Stimulated activated CD4-positive, alpha-beta T cell treated with anti-CD3 and anti-CD28 coated beads, Interleukin-15, amount 100 ng/mL, for 24 hours (primary cell): ENCODE measurements at regions not wholly inside any gene's neighbourhood (a gene's known extent, or its start where the extent isn't known, plus 50 kb on each side); places are given as distances from the start of the nearest gene placed in this dataset.

ENCODE experiments used
- DNase-seq: peaks from one replicate; pipeline ENCODE4 v3.0.0-alpha.2; 2020

DNA sequence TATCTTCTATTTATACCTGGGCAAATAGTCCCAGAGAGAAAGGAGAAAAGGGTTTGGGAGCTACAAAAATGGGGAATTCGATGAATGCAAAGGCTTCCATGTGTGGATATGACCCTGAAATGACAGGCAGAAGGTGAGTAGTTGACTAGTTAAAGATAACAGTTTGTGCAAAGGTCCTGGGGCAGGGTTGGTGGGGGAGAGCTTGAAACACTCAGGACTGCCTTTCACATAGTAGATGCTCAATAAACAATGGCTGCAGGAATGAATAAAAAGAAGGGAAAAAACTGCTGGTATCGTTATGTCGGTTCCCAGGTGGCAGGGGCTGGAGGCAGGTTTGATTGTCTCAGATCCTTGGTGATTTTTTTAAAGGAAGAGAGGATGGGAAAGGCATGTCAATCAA, 445.5 kb downstream of the HAPSTR1 start:
- no peak for DNase-seq

DNA sequence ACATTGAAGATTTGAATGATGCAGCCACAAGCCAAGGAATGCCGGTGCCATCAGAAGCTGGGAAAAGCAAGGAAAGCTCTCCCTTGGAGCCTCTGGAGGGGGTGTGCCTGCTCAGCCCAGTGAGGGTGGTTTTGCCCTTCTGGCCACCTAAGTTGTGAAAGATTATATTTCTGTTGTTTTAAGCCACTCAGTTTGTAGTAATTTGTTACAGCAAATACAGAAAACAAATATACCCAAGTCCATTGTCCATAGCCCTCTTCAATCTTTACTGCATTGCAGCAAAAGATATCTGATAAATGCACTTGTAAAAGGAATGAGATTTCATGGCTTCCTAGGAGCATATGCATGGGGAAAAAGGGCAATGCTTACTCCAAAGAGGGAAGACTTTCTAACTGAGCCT, 447.9 kb downstream of the HAPSTR1 start:
- no peak for DNase-seq

DNA sequence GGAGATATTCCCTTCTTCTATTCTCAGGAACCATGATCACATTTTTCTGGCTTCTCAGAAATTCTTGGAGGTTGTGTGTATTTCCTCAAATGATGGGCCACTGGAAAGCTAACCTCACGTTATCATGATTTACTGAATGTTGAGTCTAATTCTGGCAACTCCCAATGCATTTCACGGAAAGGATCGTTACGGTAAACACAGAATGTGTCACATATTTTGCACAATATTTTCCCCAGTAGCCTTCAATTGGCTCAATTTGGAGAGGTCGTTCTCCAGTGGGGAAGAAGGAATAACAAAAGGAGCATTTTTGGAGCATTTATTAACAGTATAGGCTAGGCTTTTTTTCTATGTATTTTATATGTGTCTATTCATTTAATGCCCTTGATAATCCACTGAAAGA, 450.3 kb downstream of the HAPSTR1 start:
- no peak for DNase-seq

DNA sequence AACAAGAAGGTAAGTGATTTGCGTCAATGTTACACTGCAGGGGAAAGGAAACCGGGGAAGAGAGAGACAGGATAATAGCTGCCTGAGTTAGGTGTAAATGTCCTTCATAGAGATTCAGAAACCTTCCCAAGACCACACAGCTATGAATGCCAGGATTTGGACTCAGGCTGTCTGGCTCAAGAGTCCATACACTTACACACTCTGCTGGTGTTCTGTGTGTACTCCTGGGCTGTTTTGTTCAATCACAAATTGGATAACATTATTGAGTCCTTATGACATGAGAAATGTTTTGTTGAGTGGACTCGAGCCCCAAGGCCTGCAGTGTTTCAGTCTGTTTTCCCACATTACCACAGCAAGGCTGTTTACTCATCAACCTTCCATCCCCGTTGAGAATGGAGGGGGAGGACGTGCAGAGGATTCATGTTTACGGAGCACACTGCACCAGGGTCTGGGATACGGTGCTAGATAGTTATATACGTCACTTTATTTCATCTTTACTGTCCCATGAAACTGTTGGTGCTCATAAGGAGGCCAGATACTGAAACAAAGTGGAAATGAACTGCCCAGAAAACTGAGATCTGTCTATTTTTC, 450.8 kb downstream of the HAPSTR1 start:
- DNase-seq = no peak

DNA sequence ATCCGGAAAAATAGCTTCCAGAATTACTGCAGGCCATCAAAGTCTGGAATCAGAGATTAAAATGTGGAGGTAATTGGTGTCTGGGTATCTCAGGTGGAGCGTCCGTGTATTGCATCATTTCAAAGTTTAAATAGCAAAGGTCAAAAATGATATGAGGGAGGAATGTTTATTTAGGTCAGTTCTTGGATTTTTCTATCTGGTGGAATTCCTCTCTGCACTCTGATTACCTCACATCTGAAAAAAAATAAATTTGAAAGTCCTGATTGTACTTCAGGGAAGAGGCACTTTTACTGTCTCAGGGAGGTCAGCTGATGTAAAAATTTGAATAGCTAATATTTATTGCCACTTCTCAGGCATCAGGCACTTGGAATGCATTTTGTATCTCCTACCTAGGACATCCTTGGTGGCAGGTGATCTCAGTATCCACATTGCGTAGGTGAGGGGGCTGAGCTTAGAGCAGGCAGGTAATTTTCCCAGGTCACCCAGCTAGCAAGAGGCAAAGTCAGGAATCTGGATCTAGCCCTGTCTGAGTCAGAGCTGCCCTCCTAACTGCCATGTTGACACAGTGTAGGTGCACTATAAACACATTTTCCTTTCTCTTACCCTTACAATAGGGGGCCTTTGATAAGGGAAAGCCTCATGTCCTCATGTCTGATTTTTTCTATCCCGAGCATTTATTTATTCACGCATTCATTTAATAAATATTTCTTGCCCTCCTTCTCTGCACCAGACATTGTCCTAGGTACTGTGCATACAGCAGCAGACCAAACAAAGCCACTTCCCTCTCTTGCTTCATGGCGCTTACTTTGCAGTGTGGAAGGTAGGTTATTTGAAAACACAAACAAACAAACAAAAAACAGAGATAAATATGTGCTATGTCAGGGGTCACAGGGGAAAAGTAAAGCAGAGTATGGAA, 454.3 kb downstream of the HAPSTR1 start:
- no peak for DNase-seq

DNA sequence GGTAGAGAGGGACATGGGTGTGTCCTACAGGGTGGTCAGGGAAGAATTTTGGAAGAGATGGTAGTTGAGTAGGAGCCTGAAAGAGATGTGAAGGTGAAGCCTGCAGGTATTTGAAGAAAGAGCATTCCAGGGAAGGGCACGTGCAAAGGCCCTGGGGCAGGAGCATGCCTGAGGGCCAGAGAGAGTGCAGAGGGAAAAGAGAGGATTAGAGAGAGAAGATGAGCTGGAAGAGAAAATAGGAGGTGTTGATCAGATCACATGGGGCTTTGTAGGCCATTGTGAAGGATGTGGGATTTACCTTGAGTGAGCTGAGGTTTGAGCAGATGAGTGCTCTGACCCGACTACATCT, 455.0 kb downstream of the HAPSTR1 start:
- DNase-seq = no peak

DNA sequence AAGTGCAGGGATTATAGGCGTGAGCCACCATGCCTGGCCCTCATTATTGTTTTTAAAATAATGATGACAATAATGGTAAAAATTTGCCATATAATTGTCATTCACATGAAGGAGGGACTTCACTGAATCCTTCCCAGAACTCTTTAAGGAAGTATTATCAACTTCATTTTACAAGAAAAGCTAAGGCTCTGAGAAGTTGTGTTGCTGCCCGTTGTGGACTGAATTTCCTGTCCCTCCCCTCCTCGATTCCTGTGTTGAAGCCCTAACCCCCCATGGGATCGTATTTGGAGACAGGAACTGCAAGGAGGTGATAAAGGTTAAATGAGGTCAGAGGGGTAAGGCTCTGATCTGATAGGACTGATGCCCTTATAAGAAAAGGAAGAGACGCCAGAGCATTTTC, 458.0 kb downstream of the HAPSTR1 start:
- no peak for DNase-seq

DNA sequence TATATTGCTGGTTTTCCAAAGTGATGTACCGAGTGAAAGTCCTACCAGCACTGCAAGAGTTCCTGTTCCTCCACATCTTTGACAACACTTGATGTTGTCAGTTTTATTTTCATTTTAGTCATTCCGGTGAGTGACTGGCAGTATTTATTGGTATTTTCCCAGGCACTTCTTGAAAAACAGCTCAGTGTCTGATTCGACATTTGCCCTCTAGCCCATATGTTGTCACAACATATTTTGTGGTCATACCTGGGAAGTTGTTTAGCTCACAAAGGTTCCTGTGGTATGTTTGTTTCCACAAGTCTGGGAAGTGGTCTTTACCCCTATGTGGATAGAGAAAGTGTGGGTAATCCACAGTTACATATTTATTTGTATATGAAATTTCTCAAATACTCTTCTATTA, 463.6 kb downstream of the HAPSTR1 start:
- no peak for DNase-seq

DNA sequence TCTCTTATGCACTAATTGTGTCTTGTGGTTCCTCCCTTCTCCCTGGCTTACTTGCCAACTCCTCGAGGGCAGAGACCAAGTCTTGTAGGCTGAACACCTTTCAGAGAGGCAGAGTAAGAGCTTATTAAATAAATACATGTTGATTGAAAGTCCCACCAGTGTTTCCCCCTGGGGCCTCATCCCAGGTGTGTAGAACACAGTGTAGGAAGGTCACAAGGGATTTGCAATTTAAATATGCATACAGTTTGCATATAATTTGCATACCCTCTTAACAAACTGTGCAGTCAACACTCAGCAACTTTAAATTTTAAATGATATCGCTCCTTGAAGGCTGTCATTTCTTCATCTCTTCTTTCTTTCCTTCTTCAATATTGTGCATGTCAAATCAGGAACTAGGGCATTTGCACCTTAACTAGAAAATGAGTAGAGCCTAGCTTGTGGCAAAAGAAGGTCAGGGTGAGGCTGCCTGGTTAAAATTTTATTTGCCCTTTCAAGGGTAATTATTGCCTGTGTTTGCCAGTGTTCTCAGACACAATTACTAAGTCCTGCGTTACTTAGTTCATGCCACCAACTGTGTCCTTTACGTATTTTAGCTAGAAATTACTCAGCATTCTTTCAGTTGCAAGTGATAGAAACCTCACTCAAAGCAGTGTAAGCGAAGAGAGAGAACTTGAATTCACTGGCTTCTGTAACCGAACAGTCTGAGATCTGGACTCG, 465.7 kb downstream of the HAPSTR1 start:
- DNase-seq = no peak

DNA sequence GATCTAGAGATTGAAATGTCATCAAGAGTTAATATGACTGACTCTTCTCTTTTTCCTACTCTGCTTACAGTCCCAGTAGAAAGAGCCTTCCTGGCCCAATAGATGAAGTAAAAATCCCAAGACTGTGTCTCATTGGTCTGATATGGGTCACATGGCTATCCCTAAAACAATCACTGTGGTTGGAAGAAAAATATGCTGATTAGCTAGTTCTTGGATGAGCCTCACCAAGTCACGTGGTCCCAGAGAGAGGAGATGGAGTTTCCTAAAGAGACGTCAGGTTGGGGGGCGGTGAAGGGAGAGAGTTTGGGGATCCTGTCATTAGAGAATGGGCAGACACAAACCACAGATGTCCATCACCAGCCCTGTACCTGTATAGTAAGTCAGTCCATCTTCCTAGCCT, 466.3 kb downstream of the HAPSTR1 start:
- DNase-seq = no peak

DNA sequence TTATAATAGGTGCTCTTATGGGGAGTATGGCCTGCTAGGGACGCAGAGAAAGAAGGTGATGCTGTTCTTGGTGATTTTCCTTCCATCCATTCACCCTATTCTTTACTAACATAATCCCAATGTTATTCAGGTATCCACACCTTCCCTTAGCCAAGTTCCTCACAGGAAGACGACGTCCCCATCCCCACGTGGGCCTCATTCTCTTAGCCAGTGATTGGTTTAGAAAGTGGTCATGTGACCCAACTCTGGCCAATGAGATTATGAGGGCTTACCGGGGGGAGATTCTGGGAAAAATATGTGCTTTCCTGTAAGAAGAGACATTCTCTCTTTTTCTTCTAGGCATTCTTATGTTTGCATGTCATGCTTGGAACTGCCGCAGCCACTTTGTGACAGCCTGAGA, 474.7 kb downstream of the HAPSTR1 start:
- no peak for DNase-seq

DNA sequence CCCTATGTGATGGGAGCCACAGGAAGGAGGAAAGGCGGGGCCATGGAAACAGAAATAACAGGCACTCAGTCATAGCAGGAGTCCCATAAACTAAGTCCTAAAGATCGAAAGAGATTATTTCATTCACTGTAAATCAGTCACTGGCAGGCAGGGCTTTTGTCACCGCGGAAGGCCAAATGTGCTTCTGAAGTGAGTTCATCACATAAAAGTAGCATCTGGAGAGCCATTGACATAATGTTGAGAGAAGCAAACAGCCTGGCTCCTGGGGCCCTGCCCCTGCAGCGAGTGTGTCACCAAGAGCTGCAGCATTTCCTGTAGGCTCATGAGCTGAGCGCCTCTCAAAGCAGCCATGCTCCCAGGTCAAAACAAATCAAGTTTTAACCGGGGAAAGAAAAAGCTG, 476.2 kb downstream of the HAPSTR1 start:
- no peak for DNase-seq

DNA sequence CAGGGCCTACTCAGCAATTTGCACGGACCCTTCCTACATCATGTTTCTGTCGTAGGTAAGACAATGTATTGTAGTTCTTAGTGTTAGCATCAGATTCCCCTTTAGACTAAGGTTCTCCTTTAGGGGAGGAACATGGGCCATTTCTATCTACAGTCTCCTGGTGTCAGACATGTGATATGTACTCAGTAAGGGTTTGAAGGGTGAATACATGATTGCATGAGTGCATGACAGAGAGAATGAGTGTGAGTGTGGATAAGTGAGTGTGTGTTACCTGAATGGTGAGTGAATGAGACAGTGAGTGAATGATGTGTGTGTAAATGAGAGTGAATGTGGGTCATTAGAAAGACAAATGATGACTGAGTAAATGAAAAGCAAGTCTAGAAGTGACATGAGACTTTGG, 476.8 kb downstream of the HAPSTR1 start:
- DNase-seq = no peak

DNA sequence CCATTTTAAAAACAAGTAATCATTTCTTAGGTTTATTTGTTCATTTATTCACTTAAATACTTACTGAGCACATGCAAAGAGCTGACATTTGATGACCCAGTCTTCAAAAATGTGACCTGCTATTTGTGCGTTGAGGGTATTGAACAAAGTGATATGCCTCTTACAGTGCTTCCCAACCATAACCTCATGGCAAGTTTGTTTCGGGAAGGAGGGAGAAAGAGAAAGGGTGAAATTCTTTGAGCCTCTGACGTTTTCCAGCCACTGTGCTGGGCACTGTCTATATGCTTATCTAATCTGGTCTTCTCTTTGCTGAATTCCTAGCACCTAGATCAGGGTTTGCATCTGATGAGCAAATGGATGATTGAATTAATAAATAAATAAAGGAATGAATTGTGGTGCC, 479.1 kb downstream of the HAPSTR1 start:
- DNase-seq = no peak

DNA sequence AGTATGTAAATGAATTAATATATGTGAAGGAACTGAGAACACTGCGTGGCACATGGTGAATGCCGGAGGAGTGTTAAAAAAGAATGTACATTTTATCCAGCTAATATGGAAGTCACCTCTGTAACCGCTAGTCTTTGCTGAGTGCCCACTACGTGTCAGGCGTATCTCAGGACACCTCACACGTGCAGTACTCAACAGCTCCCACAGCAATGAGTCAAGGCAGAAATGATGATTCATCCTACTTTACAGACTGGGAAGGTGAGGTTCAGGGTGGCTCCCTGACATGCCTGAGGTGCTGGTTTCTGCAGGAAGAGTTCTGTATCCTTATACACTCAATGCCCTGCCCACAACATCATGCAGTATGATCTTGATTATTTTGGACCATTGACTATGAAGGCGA, 487.0 kb downstream of the HAPSTR1 start:
- DNase-seq = no peak

DNA sequence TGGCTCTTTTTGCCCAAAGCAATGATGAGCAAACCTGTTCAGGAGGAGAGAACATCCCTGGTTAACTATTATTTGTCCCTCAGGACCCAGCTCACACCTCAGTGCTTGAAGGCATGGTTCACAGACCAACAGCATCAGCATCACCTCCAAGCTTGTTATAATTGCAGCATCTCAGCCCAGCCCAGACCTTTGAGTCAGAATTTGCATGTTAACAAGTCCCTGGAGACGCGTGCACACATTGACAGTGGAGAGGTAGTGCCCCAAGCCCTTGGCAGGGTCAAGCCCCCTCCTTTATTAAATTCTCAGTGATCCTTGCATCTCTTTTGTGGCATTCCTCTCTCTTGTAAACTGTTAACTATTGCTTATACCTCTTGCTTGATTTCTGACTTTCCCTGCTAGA, 488.6 kb downstream of the HAPSTR1 start:
- DNase-seq = no peak

DNA sequence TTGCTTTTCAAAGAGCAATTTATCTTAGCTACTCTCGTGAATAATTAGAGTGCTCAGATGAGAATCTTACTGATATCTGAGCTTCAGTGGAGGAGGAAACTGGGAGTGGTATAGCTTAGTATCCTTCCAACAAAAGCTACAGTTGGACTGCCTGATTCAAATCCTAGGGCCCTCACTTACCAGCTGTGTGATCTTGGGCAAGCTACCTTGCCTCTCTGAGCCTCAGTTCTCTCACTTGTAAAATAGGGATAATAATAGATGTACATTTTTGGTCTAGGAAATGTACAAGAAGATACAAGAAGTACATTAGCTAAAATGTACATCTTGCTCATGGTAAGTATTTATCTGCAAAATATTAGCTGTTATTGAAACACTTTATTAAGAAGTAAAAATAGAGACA, 502.0 kb downstream of the HAPSTR1 start:
- DNase-seq = no peak

DNA sequence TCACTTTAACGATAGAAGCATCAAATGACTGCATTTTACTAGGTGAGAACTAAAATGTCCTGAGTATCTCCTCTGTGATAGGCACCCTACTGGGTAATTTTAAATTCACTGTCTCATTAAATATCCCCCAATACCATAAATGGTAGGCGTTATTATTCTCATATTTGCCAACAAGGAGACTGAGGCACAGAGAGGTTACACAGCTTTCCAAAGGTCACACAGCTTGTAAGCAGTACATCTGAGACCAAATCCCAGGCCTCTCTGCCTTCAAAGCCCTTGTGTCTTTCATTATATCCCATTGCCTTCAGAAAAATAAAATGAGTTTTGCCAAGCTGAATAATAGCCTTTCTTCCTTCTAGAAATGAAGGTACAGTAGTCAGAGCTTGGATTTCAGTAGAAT, 502.6 kb downstream of the HAPSTR1 start:
- DNase-seq = no peak

DNA sequence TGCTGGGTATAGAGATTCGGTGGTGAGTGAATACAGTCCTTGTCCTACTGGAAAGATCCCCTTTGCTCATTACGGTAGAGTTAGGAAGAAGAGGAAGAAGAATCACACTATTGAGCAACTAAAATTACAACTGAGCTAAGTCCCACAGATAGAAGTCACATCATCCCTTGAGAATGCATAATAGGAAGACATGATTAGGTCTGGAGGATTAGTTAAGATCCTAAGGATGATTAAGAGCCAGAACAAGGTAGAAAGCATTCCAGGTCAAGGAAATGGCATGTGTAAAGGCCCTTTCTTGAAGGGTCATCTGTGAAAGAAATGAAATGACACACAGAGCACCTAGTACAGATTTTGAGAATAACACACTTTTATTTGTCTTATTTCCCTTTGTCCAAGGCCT, 503.5 kb downstream of the HAPSTR1 start:
- no peak for DNase-seq

DNA sequence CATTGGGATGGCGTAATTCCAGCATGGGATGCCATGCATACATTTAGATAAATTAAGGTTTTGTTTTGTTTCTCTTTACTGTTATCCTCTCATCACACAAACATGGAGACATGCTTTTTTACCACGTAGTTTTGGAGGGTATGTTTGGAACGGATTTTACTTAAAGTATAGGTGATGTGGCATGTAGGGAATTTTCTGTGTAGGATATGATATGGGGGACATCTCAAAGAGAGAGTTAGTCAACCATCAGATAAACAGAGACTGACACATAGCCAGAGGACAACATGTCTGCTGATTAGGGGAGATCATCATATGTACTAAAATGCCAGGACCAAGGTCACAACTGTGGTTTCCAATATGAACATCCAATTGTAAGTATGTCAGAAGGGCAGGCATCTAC, 503.9 kb downstream of the HAPSTR1 start:
- DNase-seq = no peak

DNA sequence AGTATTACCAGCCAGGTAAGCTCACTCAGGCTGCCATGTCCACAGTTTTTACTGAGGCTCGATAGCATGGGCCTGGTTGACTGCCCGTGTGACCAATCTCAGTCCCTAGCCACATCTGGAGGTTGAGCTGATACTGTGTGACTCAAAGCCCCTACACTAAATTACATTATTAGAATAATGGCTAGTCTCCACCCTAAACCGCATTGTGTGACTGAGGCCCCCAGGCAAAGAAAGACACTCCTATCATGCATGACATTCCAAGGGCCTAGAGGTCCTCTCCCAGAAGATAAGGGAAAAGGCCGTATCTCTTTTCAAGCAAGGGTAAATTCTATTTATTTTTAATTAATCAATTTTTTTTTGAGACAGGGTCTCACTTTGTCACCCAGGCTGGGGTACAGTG, 505.3 kb downstream of the HAPSTR1 start:
- DNase-seq = no peak

DNA sequence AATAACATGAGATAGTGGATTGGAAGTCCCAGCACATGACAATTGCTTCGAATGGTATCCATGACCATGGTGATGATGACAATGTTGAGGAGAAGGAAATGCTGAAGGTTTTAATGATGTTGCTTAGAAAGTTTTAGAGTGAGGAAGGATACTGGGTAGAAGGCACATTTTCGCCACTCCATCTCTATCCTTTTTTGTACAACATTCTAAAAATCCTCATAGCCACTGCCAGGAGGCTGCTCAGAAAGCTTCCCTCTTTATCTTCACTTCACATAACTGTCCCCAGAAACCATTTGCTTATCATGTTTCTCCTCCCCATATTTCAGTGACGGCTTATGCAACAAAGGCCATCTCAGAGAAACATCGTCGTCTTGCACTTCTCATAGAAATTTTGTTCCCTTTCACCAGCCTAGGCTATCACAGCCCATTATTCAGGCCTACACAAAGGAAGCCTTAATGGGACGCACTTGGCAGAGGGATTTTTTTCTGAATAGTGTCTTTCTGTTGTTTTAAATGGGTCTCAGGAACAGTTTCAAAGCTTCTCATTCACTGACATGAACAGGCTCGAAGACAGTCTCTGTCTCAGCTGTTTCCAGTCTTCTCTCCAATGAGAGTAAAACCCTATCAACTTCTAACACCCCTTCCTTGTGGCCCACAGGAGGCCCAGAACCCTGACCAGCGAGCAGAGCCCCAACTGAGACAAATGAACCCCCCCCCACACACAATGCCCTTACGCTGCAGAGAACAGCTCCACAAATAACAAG, 506.7 kb downstream of the HAPSTR1 start:
- DNase-seq = no peak

DNA sequence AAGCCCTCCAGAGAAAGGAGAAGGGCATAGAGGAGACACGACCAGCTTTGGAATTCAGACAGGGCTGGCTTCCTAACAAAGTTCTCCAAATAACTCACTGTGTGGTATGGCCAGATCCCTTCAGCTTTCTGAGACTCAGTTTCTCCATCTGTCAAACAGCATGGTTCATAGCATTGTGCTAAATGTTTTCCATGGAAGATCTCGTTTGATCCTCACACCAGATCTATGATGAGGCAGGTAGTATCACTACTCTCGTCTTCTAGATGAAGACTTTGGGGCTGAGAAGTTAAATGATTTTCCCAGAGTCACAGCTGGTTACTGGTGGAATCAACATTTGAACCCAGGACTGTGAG, 507.3 kb downstream of the HAPSTR1 start:
- no peak for DNase-seq
